DND-41 (cell line): ENCODE measurements at regions not wholly inside any gene's neighbourhood (a gene's known extent, or its start where the extent isn't known, plus 50 kb on each side); places are given as distances from the start of the nearest gene placed in this dataset.

Source experiments
- CTCF ChIP-seq: IDR thresholded peaks from 2 replicates; pipeline ENCODE4 v1.5.1; 2012; ENCODE audit warnings: borderline replicate concordance, low read length, moderate library complexity, mild to moderate bottlenecking; ENCODE audit not compliant: poor library complexity, severe bottlenecking; ENCODE audit errors: extremely low read depth
- EZH2 ChIP-seq: IDR thresholded peaks from 3 replicates; pipeline ENCODE4 v1.6.1; 2012; ENCODE audit warnings: borderline replicate concordance, low read depth, mild to moderate bottlenecking, moderate library complexity, low read length, inconsistent platforms; ENCODE audit not compliant: severe bottlenecking

GRCh38 chrX:115909017-115909416 is 261.5 kb upstream of the AGTR2 start:
- no peak for TF ChIP-seq CTCF
- no peak for TF ChIP-seq EZH2
